ENCODE measurements at regions not wholly inside any gene's neighbourhood (a gene's known extent, or its start where the extent isn't known, plus 50 kb on each side); places are given as distances from the start of the nearest gene placed in this dataset.

- no peak for TF ChIP-seq ZNF629 (CRISPR knock-in tag; conservative IDR thresholded peaks at IDR 0.05)
- TF ChIP-seq HOMEZ (CRISPR knock-in tag; IDR thresholded peaks at IDR 0.05; ENCODE audit: low read depth), result no peak
Observed at GRCh38 chrX:13934731-13935130, 95.0 kb downstream of the GEMIN8 start.

Measured in HepG2 (cell line).